ENCODE measurements at regions not wholly inside any gene's neighbourhood (a gene's known extent, or its start where the extent isn't known, plus 50 kb on each side); places are given as distances from the start of the nearest gene placed in this dataset.

- TF ChIP-seq ATF3 (IDR thresholded peaks at IDR 0.05) = no peak
- TF ChIP-seq FOSL1 (IDR thresholded peaks at IDR 0.05; ENCODE audit: low read depth) = no peak
- no peak for TF ChIP-seq CEBPB (IDR thresholded peaks at IDR 0.05; ENCODE audit: low read depth)
- TF ChIP-seq ZNF274 (IDR thresholded peaks at IDR 0.05; ENCODE audit: low read depth, low read length) = no peak
- TF ChIP-seq POLR2AphosphoS5 (IDR thresholded peaks at IDR 0.05; ENCODE audit: low read depth, low read length) = no peak
- no peak for TF ChIP-seq CTCF (IDR thresholded peaks at IDR 0.05 in 2 of 3, conservative IDR thresholded peaks at IDR 0.05 in 1 of 3; ENCODE audit: borderline replicate concordance in 1 of 3, insufficient read depth in 1 of 3, low read depth in 2 of 3, low read length in 2 of 3)
Measured at GRCh38 chr12:4153343-4153892, 120.1 kb upstream of the CCND2 start.

All from HCT116 (cell line).